ENCODE measurements at regions not wholly inside any gene's neighbourhood (a gene's known extent, or its start where the extent isn't known, plus 50 kb on each side); places are given as distances from the start of the nearest gene placed in this dataset.

DNA sequence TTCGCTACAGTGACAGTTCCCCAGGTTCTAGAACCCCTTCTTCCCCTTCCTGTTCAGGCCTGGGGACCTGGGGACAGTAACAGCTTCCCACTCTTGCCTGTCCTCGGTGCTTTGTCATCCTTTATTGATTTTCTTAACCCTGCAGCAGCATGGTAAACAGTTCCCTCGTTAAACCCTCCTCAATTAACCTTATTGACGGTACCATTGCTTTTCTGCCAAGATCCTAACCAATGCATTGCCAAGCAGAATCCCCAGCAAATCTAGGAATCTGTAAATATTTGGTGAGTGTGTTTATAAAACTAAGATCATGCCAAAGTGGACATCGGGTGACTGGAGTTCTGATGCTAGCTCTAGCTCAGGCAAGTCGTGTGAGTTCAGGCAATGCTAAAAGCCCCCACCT lies 99.6 kb upstream of the KAZN start:
- no peak for TF ChIP-seq POLR2A (IDR thresholded peaks at IDR 0.05)
- no peak for TF ChIP-seq CTCF (IDR thresholded peaks at IDR 0.05)
- WGBS, 2 donors: 75% methylated on average over 6 of the region's 6 CpGs
- intact Hi-C loops (cut with DNase I; ENCODE audit: low total_unique reads): no loop called here
- no peak overlapping the region for H3K4me3 ChIP-seq (ENCODE audit: low read depth, poor library complexity, severe bottlenecking)
- DNase-seq (ENCODE audit: low spot score in 2 of 2): peak in 1 of 2 donors; percentile 14

DNA sequence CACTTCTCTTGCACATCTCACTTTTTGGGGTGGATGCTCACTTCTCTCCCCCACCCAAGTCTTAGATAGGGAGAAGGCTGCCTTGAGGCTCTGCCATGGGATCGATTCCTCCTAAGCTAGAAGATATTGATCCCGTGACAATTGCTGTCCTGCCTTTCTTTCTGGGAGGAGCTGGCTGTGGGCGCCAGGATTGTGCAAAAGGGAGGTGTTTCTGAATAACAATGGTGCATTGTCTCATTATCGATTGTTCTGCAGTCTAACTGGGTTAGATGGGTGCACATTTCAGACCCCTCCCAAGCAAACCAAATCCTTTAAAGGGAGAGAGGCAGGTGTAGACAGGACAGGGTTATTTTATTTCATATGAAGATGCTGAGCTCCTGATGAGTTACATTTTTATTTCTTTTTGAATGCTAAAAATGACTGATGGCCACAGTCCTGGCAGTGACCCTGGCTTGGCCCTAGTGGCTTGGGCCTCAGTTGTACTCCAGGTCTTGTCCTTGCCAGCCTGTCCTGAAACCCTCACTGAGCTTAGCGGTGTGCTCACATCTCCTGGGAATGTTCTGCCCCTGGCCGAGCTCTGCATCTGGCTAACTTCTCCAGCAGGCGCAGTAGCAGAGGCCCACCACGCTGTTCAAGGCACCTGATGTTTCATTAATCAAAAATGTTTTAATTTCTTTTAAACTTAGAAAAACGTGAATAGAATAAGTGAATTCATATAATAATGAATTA lies 99.0 kb upstream of the KAZN start:
- intact Hi-C loops (cut with DNase I; ENCODE audit: low total_unique reads): no loop called here
- 84 to 88% methylated on average over 9 of the region's 9 CpGs for WGBS, 2 donors
- no peak overlapping the region for H3K4me3 ChIP-seq (ENCODE audit: low read depth, poor library complexity, severe bottlenecking)
- peak in 1 of 2 donors; percentile 72 for DNase-seq (ENCODE audit: low spot score in 2 of 2)
- TF ChIP-seq POLR2A (IDR thresholded peaks at IDR 0.05) (no peak), CTCF (IDR thresholded peaks at IDR 0.05) (no peak)

GRCh38 chr1:14500041-14500440 lies 98.4 kb upstream of the KAZN start:
- TF ChIP-seq CTCF (IDR thresholded peaks at IDR 0.05): no peak
- no peak for TF ChIP-seq POLR2A (IDR thresholded peaks at IDR 0.05)
- DNase-seq (ENCODE audit: low spot score in 2 of 2): peak in 1 of 2 donors; percentile 70
- WGBS, 2 donors: 46 to 63% methylated on average over 4 of the region's 4 CpGs
- H3K4me3 ChIP-seq (ENCODE audit: low read depth, poor library complexity, severe bottlenecking): no peak overlapping the region
- intact Hi-C loops (cut with DNase I; ENCODE audit: low total_unique reads): no loop called here

DNA sequence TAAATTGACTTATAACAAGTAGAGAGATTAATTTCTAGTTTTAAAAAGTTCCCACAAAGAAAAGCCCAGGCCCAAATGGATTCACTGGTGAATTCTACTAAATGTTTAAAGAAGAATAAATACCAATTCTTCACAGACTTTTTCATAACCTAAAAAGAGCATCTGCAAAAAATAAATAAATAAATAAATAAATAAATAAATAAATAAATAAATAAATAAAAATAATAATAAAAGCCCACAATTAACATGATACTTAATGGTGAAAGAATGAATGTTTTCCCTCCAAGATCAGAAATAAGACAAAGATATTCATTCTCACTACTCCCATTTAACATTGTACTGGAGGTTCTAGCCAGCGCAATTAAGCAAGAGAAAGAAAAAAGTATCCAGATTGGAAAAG lies 97.6 kb upstream of the KAZN start:
- TF ChIP-seq POLR2A (IDR thresholded peaks at IDR 0.05): no peak
- DNase-seq (ENCODE audit: low spot score in 2 of 2): no peak
- H3K4me3 ChIP-seq (ENCODE audit: low read depth, poor library complexity, severe bottlenecking): no peak overlapping the region
- intact Hi-C loops (cut with DNase I; ENCODE audit: low total_unique reads): no loop called here
- 100% methylated on average over 1 of the region's 1 CpG for WGBS, 2 donors

- WGBS, 2 donors: 41 to 47% methylated on average over 5 of the region's 5 CpGs
- intact Hi-C loops (cut with DNase I; ENCODE audit: low total_unique reads): no loop called here
- TF ChIP-seq POLR2A (IDR thresholded peaks at IDR 0.05) (no peak), CTCF (IDR thresholded peaks at IDR 0.05) (no peak)
- DNase-seq (ENCODE audit: low spot score in 2 of 2): no peak
- H3K4me3 ChIP-seq (ENCODE audit: low read depth, poor library complexity, severe bottlenecking): no peak overlapping the region
Measured at GRCh38 chr1:14504517-14504916, 94.0 kb upstream of the KAZN start.

- TF ChIP-seq POLR2A (IDR thresholded peaks at IDR 0.05): no peak
- TF ChIP-seq CTCF (IDR thresholded peaks at IDR 0.05): no peak
- WGBS, 2 donors: 90 to 91% methylated on average over 11 of the region's 11 CpGs
- DNase-seq (ENCODE audit: low spot score in 2 of 2): peak in 1 of 2 donors; percentile 31
- intact Hi-C loops (cut with DNase I; ENCODE audit: low total_unique reads): no loop called here
- H3K4me3 ChIP-seq (ENCODE audit: low read depth, poor library complexity, severe bottlenecking): no peak overlapping the region
Measured at GRCh38 chr1:14506471-14507255, 91.8 kb upstream of the KAZN start.

Measured in lower leg skin (tissue), 4 donors.